Uterus (tissue), 2 donors: ENCODE measurements at regions not wholly inside any gene's neighbourhood (a gene's known extent, or its start where the extent isn't known, plus 50 kb on each side); places are given as distances from the start of the nearest gene placed in this dataset.

Experiments
- CTCF ChIP-seq, 4 experiments: fragments of 200-600 bp in 2 of 4; fragments of 450-650 bp in 2 of 4; sonication (generic) in 2 of 4; IDR thresholded peaks; one replicate each; pipeline ENCODE4 v1.5.1; 2016 to 2019; ENCODE audit warnings: antibody characterized with exemption in 4 of 4, mild to moderate bottlenecking in 2 of 4, moderate library complexity in 1 of 4
- POLR2A ChIP-seq, 2 donors: fragments of 450-650 bp; IDR thresholded peaks; one replicate each; pipeline ENCODE4 v1.6.1; 2016; ENCODE audit warnings: antibody characterized with exemption in 2 of 2, mild to moderate bottlenecking in 1 of 2, moderate library complexity in 1 of 2

GRCh38 chr4:128444544-128445302 is 157.1 kb upstream of the PGRMC2 start:
- TF ChIP-seq CTCF (IDR thresholded peaks at IDR 0.05) = no peak
- TF ChIP-seq POLR2A (IDR thresholded peaks at IDR 0.05) = no peak
